Activated CD4-positive, alpha-beta T cell treated with anti-CD3 and anti-CD28 coated beads, Interleukin-2, amount 50 U/mL, for 48 hours (primary cell): ENCODE measurements at regions not wholly inside any gene's neighbourhood (a gene's known extent, or its start where the extent isn't known, plus 50 kb on each side); places are given as distances from the start of the nearest gene placed in this dataset.

Experiments used
- DNase-seq, 2 experiments: peaks; one replicate each; pipeline ENCODE4 v3.0.0-alpha.2; 2020

GRCh38 chr17:77670173-77670572 lies 288.3 kb upstream of the TNRC6C start:
- no peak for DNase-seq

- no peak for DNase-seq
Observed at GRCh38 chr17:77674358-77674757, 284.1 kb upstream of the TNRC6C start.

DNA sequence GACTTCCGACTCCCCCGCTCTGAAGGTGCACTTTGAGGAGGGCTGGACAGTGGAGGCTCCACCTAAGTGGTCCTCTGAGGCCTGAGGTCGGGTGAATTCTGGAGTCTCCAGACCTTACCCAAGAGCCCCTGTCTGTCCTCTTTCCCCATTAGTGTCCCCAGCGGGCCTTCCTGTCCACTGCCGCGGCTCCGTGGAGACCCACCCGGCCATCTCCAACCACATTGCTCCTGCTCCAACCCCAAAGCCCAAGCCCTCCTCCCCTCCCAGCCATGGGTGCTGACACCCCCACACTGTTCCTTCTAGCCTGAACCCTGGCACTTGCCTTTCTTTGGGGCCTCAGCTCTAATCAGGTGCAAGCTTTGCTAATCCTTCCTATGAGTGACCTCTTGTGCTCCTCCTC lies 283.1 kb upstream of the TNRC6C start:
- DNase-seq = no peak

- no peak for DNase-seq
Observed at GRCh38 chr17:77675816-77676215, 282.7 kb upstream of the TNRC6C start.

GRCh38 chr17:77676237-77676661 lies 282.3 kb upstream of the TNRC6C start:
- DNase-seq = no peak

- DNase-seq = no peak
Observed at GRCh38 chr17:77677211-77677610, 281.3 kb upstream of the TNRC6C start.

DNA sequence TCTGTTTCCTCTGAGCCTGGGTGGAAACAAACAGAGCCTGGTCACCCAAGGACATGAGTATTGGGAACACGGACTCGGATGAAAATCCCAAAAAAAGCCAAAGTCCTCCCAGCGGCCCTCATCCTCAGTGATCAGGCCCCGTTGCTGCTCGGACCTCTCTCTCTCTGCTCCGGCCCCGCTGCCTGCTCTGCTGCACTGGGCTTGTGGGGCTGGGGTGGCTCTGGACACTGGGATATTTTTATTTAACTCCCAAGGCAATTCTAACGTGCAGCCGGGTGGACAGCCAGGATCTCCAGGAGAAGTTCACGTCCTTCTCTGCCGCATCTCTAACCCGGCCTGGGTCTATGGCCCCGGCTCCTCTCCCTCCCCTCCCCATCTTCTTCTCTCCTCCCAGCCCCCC lies 280.9 kb upstream of the TNRC6C start:
- DNase-seq = no peak

- DNase-seq = no peak
Observed at GRCh38 chr17:77679589-77679988, 278.9 kb upstream of the TNRC6C start.

DNA sequence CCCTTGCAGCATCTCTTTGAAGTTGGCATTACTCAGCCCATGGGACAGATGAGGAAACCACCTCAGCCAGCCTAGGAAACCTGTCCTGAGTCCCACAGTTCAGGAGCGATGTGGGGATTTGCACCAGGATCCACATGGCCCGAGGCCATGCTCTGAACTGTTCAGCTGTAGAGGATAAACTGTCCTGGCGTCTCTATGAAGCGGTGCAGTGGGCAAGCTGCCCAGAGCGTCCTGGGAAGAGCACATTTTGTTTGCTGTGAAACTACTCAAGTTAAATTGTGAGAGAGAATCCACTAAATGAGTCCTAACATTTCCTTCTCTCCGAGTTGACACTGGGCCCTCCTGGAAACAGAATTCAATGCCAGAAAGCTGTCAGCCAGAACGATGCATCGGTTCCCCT lies 276.6 kb upstream of the TNRC6C start:
- DNase-seq = no peak

- DNase-seq = no peak
Observed at GRCh38 chr17:77684803-77685798, 273.4 kb upstream of the TNRC6C start.

DNA sequence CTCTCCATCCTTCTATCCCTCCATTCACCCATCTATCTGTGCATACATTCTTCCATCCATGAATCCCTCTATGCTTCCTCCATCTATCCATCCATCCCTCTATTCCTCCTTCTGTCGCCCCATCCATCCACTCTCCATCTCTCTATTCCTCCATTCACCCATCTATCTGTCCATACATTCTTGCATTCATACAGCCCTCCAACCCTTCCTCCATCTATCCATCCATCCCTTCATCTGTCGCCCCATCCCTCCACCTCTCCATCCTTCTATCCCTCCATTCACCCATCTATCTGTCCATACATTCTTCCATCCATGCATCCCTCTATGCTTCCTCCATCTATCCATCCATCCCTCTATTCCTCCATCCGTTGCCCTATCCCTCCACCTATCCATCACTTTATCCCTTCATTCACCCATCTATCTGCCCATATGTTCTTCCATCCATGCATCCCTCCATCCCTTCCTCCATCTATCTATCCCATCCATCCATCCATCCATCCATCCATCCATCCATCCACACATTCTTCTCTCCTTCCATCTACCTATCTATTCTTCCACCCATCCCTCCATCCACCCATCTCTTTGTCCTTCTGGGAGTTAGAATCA lies 272.5 kb upstream of the TNRC6C start:
- DNase-seq = no peak

DNA sequence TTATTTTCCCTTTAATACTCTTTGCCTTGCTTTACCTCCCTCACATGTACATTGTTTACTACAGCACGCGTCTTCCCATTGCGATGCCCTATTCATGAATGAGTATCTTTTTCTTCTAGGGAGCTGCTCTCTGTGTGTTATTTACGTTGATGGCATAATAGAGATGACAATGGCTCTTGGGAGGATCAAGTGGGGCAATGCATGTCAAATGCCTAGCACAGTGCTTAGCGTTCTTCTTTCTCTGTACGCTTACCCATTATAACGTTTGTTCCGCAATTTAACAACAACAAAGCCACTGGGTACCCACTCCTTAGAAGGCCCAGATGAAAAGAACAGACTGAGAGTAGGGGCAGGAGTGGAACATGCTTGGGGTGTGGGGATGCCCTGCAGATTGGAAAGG lies 271.6 kb upstream of the TNRC6C start:
- no peak for DNase-seq

- DNase-seq = no peak
Observed at GRCh38 chr17:77687417-77687816, 271.1 kb upstream of the TNRC6C start.

- no peak for DNase-seq
Observed at GRCh38 chr17:77687921-77688320, 270.6 kb upstream of the TNRC6C start.

- DNase-seq = no peak
Observed at GRCh38 chr17:77688369-77688768, 270.1 kb upstream of the TNRC6C start.

DNA sequence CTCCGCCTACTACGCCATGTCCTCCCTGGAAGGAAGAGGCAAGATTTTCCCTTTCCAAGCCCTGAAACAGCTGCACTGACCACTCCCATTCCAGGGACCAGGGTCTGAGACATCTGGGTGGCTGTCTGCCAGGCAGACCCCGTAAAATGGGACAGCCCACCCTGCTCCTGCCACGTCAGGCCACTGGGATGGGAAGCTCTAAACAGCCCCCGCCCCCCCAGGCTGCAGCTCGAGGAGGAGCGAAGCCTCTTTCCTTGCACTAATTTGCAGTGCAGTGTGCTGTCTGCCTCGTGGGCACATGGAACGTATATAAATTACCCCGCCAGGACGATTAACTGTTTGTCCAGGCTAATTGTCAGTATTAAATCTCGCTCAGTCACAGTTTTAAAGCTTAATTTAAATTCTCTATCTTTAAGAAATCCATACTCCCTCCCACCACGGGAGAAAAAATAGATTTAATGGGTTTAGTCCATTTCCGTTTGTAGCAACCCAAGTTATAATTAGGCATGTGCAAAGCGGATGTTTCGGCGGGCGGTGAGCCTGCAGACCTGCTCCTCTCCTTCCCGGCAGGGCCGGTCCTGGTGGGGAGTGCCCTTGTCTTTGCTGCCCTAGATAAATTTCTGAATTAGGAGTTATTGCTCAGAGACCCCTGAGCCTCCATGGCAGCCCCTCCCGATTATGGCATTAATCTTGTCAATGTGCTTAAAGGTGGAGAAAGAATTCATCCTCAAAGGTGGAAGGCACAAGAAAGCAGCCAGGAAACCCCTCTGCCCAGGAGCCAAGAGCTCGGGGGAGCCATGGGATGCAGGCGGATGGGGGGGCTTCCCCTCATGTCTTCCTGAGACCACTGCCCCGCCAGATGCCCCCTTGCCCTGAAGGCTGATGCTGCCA lies 268.0 kb upstream of the TNRC6C start:
- DNase-seq = peak in 1 of 2 experiments; percentile 16

DNA sequence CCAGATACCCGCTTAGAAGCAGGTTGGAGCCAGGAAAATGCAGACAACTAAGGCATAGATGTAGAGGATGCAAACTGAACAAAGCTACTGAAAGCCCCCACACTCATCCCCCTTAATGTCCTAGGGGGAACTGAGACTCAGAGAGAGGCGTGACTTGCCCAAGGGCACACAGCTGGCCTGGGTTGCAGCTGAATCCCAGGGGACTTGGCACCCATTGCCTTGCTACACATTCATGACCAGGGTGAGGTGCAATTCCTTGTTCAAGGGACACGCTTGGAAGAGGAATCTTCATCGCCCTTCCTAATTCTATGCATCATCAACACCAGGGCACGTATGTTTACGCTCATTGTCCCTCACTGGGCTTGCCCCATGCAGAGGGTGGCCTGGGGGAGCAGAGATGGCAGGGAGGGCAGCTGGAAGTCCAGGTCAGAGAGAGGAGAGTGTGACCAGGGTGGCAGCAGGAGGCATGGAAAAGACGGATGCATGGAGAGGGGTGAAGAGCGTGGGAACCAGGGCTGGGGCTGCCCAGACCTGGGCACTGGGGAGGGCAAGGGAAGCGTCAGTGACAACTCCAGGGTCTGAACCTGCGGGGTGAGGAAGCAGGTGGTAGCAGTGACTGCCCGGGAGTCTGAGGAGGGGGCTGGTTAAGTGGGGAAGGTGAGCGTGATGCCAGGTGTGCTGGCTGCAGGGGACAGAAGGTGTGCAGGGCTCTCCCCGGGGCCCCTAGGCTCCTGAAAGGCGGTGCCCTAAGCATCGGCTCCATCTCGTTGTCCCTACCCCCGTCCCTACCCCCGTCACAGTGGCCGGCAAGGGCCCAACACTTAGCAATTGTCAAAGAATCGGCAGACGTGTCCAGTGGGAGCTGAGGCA lies 267.1 kb upstream of the TNRC6C start:
- DNase-seq = no peak

GRCh38 chr17:77692571-77693161 lies 265.8 kb upstream of the TNRC6C start:
- DNase-seq = peak in 1 of 2 experiments; percentile 23

DNA sequence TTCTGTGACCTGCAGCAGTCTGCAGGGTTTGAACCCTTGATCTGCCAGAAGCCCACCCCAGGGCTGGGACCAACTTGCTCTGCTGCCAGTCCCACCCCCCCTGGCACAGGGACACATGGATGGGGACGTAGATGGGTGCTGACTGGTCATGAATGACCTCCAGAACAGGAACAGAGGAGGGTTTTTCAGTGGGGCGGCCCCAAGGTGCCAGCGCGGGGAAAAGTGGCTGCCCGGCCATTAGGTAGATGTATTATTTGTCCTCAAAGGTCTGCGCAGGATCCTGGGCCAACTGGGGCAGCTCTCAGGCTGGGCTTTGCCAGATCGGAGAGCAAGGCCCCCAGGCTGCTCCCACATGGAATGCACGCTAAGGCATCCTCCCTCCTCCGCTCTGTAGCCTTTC lies 265.2 kb upstream of the TNRC6C start:
- no peak for DNase-seq

DNA sequence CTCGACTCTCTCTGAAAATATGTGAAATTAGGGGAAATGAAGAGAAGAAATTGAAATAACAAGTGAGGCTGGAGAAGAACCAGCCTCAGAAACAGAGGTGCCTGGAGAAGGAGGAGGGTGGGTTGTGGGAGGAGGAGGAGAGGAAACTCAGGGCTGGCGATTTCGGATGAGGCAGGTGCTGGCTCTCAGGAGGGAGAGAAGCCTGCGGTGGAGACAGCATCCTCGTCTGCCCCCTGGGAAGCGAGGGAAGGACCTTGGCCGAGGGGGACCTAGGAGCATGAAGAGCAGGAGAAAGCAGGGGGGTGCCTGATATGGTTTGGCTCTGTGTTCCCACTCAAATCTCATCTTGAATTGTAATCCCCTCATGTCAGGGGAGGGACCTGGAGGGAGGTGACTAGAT lies 264.7 kb upstream of the TNRC6C start:
- DNase-seq = no peak
